ENCODE measurements at regions not wholly inside any gene's neighbourhood (a gene's known extent, or its start where the extent isn't known, plus 50 kb on each side); places are given as distances from the start of the nearest gene placed in this dataset.

GRCh38 chr21:36608041-36608896, 90.6 kb upstream of the SIM2 start:
- Histone ChIP-seq H3K79me2 (replicated peaks; ENCODE audit: insufficient read depth) (no peaks in the 10 kb centered on the region), H3K4me2 (no peak overlapping the region), H3K36me3 (ENCODE audit: insufficient read depth) (no peaks in the 10 kb centered on the region; the same call in 1 of the 2 replicates), H3K9me2 (ENCODE audit: insufficient read depth) (peaks cover 9% of the 10 kb centered on the region; the same call in 1 of the 2 replicates), H3K4me3 (no peak overlapping the region), H3K4me1 (ENCODE audit: insufficient read depth) (peaks cover 9% of the 10 kb centered on the region; the same call in 1 of the 2 replicates), H3K27ac (ENCODE audit: low read depth) (no peak overlapping the region), H3F3A (replicated peaks; ENCODE audit: low read depth) (no peaks in the 10 kb centered on the region), H3K27me3 (ENCODE audit: insufficient read depth) (no peaks in the 10 kb centered on the region), H4K20me1 (replicated peaks; ENCODE audit: insufficient read depth) (no peaks in the 10 kb centered on the region), H2AFZ (no peak overlapping the region)
- no peaks in the 10 kb centered on the region for H3K36me3 Mint-ChIP-seq (ENCODE audit: low read depth)
- ATAC-seq: no peak
- H3K27me3 Mint-ChIP-seq (ENCODE audit: insufficient read depth, low read depth, poor library complexity): peaks cover 9% of the 10 kb centered on the region
- peaks cover 7% of the 10 kb centered on the region; the same call in 2 of the 3 replicates for H3K9me3 Mint-ChIP-seq
- H3K4me3 Mint-ChIP-seq: no peak overlapping the region
- H3K4me1 Mint-ChIP-seq: peaks cover 8% of the 10 kb centered on the region; the same call in 2 of the 3 replicates
- no peak overlapping the region for H3K27ac Mint-ChIP-seq
- TF ChIP-seq NANOG (IDR thresholded peaks at IDR 0.05; ENCODE audit: borderline replicate concordance) (no peak), JUNB (IDR thresholded peaks at IDR 0.05; ENCODE audit: unreplicated experiment) (no peak), ZNF331 (CRISPR knock-in tag; IDR thresholded peaks at IDR 0.05; ENCODE audit: low read depth) (no peak), CTCF (conservative IDR thresholded peaks at IDR 0.05; ENCODE audit: low read depth in 2 of 2) (no peak), REST (IDR thresholded peaks at IDR 0.05; ENCODE audit: unreplicated experiment) (no peak), ZNF462 (CRISPR knock-in tag; IDR thresholded peaks at IDR 0.05) (no peak), EZH2phosphoT487 (IDR thresholded peaks at IDR 0.05; ENCODE audit: unreplicated experiment) (no peak), POLR2AphosphoS5 (IDR thresholded peaks at IDR 0.05; ENCODE audit: low read depth) (no peak)
- no peak for DNase-seq (ENCODE audit: low spot score)
